ENCODE measurements at regions not wholly inside any gene's neighbourhood (a gene's known extent, or its start where the extent isn't known, plus 50 kb on each side); places are given as distances from the start of the nearest gene placed in this dataset.

- H3K27ac ChIP-seq, result no peak overlapping the region
- TF ChIP-seq CTCF (conservative IDR thresholded peaks at IDR 0.05), result no peak
These were observed 166.6 kb upstream of the GLRA2 start for GRCh38 chrX:14362721-14363120.

- H3K27ac ChIP-seq, result no peak overlapping the region
- TF ChIP-seq CTCF (conservative IDR thresholded peaks at IDR 0.05), result no peak
These were observed 167.9 kb upstream of the GLRA2 start for GRCh38 chrX:14361435-14361834.

GRCh38 chrX:14359727-14360126, 169.6 kb upstream of the GLRA2 start:
- H3K27ac ChIP-seq, result no peak overlapping the region
- TF ChIP-seq CTCF (conservative IDR thresholded peaks at IDR 0.05), result no peak

GRCh38 chrX:14359316-14359715, 170.0 kb upstream of the GLRA2 start:
- no peak for TF ChIP-seq CTCF (conservative IDR thresholded peaks at IDR 0.05)

GRCh38 chrX:14357314-14357713, 172.0 kb upstream of the GLRA2 start:
- TF ChIP-seq CTCF (conservative IDR thresholded peaks at IDR 0.05), result no peak

More at GRCh38 chrX:14359316-14359715, 170.0 kb upstream of the GLRA2 start:
- no peak overlapping the region for H3K27ac ChIP-seq

GRCh38 chrX:14356401-14356800, 172.9 kb upstream of the GLRA2 start:
- TF ChIP-seq CTCF (conservative IDR thresholded peaks at IDR 0.05), result no peak
- H3K27ac ChIP-seq, result no peak overlapping the region

More at GRCh38 chrX:14357314-14357713, 172.0 kb upstream of the GLRA2 start:
- H3K27ac ChIP-seq, result no peak overlapping the region

GRCh38 chrX:14355556-14355955, 173.8 kb upstream of the GLRA2 start:
- no peak overlapping the region for H3K27ac ChIP-seq
- no peak for TF ChIP-seq CTCF (conservative IDR thresholded peaks at IDR 0.05)

GRCh38 chrX:14354521-14354920, 174.8 kb upstream of the GLRA2 start:
- H3K27ac ChIP-seq, result no peak overlapping the region
- no peak for TF ChIP-seq CTCF (conservative IDR thresholded peaks at IDR 0.05)

Measured in VCaP (cell line).